HG03175 (cell line): ENCODE measurements at regions not wholly inside any gene's neighbourhood (a gene's known extent, or its start where the extent isn't known, plus 50 kb on each side); places are given as distances from the start of the nearest gene placed in this dataset.

Experiments used
- ATAC-seq: cut with Tn5 transposase; IDR thresholded peaks from one replicate; pipeline ENCODE4 v1.9.1; 2021; ENCODE audit warnings: mild to moderate bottlenecking, moderate library complexity; ENCODE audit not compliant: unreplicated experiment

GRCh38 chr3:163129287-163129686, 1632.7 kb downstream of the OTOL1 start:
- ATAC-seq: no peak

- no peak for ATAC-seq
These were observed 1629.5 kb downstream of the OTOL1 start for GRCh38 chr3:163126115-163126514.
